GM12872 (cell line): ENCODE measurements at regions not wholly inside any gene's neighbourhood (a gene's known extent, or its start where the extent isn't known, plus 50 kb on each side); places are given as distances from the start of the nearest gene placed in this dataset.

Experiments
- TF ChIP-seq, protein P1 (sequence below): IDR thresholded peaks from 3 replicates; pipeline ENCODE4 v1.5.1; 2011; ENCODE audit warnings: low read depth, mild to moderate bottlenecking, low read length, moderate library complexity; ENCODE audit not compliant: insufficient read depth

DNA sequence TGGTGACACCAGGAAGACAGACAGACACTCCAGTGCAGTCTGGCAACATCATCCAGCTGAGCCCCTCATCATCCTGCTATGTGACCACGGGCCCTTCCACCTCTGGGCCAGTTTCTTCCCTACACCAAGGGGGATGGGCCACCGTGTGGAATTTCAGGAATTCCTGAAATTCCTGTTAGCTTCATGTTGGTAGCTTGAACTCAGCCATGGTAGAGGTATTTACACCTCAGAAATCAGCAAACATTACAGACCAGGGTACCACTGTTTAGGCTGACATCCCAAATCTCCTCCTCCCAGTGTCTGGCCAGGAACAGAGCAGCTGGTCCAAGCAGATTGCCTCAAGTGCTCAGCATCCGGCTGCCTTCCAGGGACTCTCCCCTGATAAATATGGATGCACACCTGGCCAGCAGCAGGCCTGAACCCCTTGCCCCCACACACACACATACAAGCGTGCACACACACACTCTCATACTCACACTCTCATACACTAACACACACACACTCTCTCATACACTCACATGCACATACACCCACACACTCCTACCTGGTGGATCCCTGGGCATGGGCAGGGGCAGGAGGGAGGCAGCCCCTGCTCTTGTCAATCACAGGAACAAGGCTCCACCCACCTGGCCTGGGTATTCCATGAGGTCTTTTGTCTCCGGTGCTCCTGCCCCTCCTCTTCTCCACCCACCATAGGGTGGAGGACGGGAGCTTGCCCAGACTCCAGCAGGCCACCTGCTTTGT lies 85.2 kb downstream of the BUD13 start:
- TF ChIP-seq, protein P1, sequence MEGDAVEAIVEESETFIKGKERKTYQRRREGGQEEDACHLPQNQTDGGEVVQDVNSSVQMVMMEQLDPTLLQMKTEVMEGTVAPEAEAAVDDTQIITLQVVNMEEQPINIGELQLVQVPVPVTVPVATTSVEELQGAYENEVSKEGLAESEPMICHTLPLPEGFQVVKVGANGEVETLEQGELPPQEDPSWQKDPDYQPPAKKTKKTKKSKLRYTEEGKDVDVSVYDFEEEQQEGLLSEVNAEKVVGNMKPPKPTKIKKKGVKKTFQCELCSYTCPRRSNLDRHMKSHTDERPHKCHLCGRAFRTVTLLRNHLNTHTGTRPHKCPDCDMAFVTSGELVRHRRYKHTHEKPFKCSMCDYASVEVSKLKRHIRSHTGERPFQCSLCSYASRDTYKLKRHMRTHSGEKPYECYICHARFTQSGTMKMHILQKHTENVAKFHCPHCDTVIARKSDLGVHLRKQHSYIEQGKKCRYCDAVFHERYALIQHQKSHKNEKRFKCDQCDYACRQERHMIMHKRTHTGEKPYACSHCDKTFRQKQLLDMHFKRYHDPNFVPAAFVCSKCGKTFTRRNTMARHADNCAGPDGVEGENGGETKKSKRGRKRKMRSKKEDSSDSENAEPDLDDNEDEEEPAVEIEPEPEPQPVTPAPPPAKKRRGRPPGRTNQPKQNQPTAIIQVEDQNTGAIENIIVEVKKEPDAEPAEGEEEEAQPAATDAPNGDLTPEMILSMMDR: no peak

DNA sequence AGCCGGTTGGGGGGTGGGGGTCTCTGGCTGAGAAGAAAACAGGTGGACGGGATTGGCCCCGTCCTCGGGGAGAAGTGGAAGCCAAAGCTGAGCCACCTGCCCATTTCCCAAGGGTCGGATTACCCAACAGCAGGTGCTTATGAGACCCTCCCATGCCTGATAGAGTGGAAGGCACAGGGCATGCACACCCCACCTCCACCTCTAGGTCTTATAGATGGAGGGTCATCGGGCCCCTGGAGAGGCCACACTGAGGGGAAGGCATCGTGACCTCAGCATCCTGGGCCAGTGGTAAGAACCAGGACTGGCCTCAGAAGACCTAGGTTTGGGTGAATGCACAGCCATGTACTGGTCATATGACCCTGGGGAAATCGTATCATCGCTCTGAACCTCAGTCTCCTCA lies 85.9 kb downstream of the BUD13 start:
- TF ChIP-seq, protein P1: no peak

DNA sequence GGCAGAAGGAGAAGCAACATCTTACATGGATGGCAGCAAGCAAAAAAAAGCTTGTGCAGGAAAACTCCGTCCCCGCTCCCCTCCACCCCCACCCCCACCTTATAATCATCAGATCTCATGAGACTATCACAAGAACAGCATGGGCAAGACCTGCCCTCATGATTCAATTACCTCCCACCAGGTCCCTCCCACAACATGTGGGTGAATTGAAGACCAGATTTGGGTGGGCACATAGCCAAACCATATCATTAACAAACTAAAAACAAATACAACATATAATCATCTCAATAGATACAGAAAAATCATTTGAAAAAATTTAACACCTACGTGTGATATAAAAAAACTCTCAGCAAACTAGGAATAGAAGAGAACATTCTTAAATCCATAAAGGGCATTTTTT lies 88.8 kb downstream of the BUD13 start:
- TF ChIP-seq, protein P1: no peak

DNA sequence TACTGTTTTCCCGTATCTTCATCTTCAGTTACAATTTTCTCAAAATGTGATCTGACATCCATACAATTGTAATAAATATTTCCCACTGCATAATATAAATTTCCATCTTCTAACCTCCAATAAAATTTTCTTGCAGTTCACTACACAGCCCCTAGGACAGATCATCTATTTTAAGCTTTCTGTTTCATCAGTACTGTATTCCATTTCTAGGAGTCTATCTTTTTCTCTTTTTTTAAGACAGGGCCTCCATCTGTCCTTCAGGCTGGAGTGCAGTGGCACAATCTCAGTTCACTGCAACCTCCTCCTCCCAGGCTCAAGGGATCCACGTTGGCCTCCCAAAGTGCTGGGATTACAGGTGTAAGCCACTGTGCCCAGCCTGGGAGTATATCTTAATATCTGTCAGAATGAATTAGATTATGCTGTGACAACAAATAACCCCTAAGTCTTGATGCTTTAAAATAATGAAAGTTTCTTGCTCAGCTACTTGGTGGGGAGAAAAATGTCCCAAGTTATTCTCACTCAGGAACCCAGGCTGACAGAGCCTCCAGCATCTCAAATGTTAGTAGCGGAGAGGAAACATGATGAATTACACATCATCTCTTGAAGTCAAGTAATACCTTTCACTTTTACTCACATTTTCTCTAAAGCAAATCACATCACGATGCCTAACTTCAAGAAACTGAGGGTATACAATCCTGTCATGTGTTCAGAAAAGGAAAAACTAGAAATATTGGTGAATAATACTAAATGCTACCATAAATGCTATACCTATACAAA lies 92.2 kb downstream of the BUD13 start:
- TF ChIP-seq, protein P1: no peak

DNA sequence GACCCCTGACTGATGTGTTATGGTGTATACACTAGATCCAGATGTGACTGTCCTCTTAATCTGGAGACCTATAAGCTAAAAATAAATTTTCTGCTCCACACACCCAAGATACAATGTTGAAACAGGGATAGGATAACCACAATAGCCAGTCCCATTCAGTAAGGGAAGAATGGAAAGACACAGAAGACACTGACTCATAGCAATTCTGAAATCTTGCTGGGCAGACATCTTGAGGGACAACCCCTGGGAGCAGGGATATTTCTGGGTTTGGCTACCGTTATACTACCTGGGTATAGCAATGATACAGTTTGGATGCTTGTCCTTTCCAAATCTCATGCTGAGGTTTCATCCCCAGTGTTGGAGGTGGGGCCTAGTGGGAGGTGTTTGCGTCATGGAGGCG lies 93.9 kb downstream of the BUD13 start:
- TF ChIP-seq, protein P1: no peak

DNA sequence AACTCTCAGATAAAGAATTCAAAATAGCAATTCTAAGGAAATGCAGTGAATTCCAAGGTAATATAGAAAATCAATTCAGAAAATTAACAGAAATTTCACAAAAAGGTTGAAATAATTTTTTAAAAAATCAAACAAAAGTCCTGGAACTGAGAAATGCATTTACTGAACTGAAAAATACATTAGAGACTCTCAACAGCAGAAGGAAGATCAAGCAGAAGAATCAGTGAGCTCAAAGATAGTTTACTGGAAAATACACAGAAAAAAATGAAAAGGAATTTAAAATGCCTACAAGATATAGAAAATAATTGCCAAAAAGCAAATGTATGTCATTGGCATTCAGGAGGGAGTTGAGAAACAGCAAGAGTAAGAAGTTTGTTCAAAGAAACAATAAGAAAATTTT lies 107.3 kb downstream of the BUD13 start:
- TF ChIP-seq, protein P1: no peak

DNA sequence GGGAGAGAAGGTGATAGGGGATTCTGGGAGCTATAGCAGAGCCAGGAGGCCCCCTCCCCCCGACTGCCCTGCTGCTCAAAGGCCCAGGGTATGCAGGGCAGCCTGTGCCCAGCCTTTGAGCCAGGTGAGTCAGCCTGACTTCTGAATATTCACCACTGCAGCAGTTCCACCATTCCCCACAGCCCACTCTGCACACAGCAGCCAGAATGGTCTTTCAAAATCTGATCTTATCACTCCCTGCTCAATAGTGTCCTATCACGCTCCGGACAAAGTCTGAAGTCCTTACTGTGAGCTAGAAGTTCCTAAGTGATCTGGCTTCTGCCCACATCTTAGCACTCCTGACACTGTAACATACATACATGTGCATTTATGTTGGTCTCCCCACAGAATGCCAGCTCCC lies 111.7 kb downstream of the BUD13 start:
- TF ChIP-seq, protein P1: no peak
